MV-4-11 (cell line): ENCODE measurements at regions not wholly inside any gene's neighbourhood (a gene's known extent, or its start where the extent isn't known, plus 50 kb on each side); places are given as distances from the start of the nearest gene placed in this dataset.

Experiments used
- DNase-seq: peaks from one replicate; lab custom pipeline; 2025; lab: John Stamatoyannopoulos, UW

GRCh38 chr1:165025805-165026204, 330.7 kb downstream of the LMX1A start:
- DNase-seq, result no peak

GRCh38 chr1:165014753-165015152, 341.8 kb downstream of the LMX1A start:
- no peak for DNase-seq

GRCh38 chr1:165011991-165012531, 344.5 kb downstream of the LMX1A start:
- DNase-seq, result no peak

- no peak for DNase-seq
Measured at GRCh38 chr1:165011186-165011585, 345.3 kb downstream of the LMX1A start.

- DNase-seq, result no peak
Measured at GRCh38 chr1:165010418-165011070, 346.0 kb downstream of the LMX1A start.

GRCh38 chr1:165006831-165007230, 349.7 kb downstream of the LMX1A start:
- no peak for DNase-seq

- no peak for DNase-seq
Measured at GRCh38 chr1:164999146-164999545, 357.4 kb downstream of the LMX1A start.

GRCh38 chr1:164991763-164992314, 364.7 kb downstream of the LMX1A start:
- no peak for DNase-seq

- no peak for DNase-seq
Measured at GRCh38 chr1:164983023-164983650, 373.4 kb downstream of the LMX1A start.

- DNase-seq, result no peak
Measured at GRCh38 chr1:164982545-164982944, 374.0 kb downstream of the LMX1A start.

GRCh38 chr1:164977561-164977960, 379.0 kb downstream of the LMX1A start:
- DNase-seq, result no peak

GRCh38 chr1:164971921-164972415, 384.5 kb downstream of the LMX1A start:
- DNase-seq, result no peak

- no peak for DNase-seq
Measured at GRCh38 chr1:164971391-164971790, 385.1 kb downstream of the LMX1A start.

- no peak for DNase-seq
Measured at GRCh38 chr1:164969253-164969652, 387.3 kb downstream of the LMX1A start.

GRCh38 chr1:164967300-164967699, 389.2 kb downstream of the LMX1A start:
- no peak for DNase-seq

GRCh38 chr1:164961715-164962114, 394.8 kb downstream of the LMX1A start:
- no peak for DNase-seq

GRCh38 chr1:164958982-164959768, 397.3 kb downstream of the LMX1A start:
- no peak for DNase-seq

GRCh38 chr1:164953815-164954214, 394.8 kb downstream of the PBX1 start:
- no peak for DNase-seq

GRCh38 chr1:164953098-164953497, 394.1 kb downstream of the PBX1 start:
- no peak for DNase-seq

- no peak for DNase-seq
Measured at GRCh38 chr1:164951508-164951907, 392.5 kb downstream of the PBX1 start.

GRCh38 chr1:164950541-164950986, 391.6 kb downstream of the PBX1 start:
- DNase-seq, result peak; percentile 3

GRCh38 chr1:164949771-164950471, 390.9 kb downstream of the PBX1 start:
- no peak for DNase-seq
